Right cardiac atrium (tissue), 5 donors: ENCODE measurements at regions not wholly inside any gene's neighbourhood (a gene's known extent, or its start where the extent isn't known, plus 50 kb on each side); places are given as distances from the start of the nearest gene placed in this dataset.
A peak's percentile ranks its signal among the peaks of the same experiment; 100 is the strongest.

ENCODE experiments used
- ATAC-seq, 2 donors: fragments of 200-7000 bp; cut with Tn5 transposase; one replicate each; pipeline versions ENCODE4 v1.8.0 to v1.9.1; 2020; ENCODE audit warnings: moderate library complexity in 2 of 2, mild to moderate bottlenecking in 1 of 2
- DNase-seq, 3 donors: peaks; one replicate each; pipeline ENCODE4 v3.0.0-alpha.2; 2020
- H3K27ac ChIP-seq: one replicate; pipeline ENCODE4 v1.5.1; 2013; ENCODE audit warnings: mild to moderate bottlenecking, low read length, control low read depth, moderate library complexity
- H3K27me3 ChIP-seq: one replicate; pipeline ENCODE4 v1.6.1; 2013; ENCODE audit not compliant: control insufficient read depth, insufficient read depth
- H3K4me1 ChIP-seq: one replicate; pipeline ENCODE4 v1.6.1; 2013; ENCODE audit warnings: low read length; ENCODE audit not compliant: control insufficient read depth, insufficient read depth
- H3K4me3 ChIP-seq: one replicate; pipeline ENCODE4 v1.5.1; 2013; ENCODE audit warnings: low read length, control low read depth
- H3K9me3 ChIP-seq: one replicate; pipeline ENCODE4 v1.6.1; 2013; ENCODE audit warnings: low read length; ENCODE audit not compliant: control insufficient read depth
- WGBS: extraction: QIAGEN DNeasy Blood & Tissue Kit; methylation state at CpG from one replicate; pipeline ENCODE4 v1.1.7; 2013; 5-methylcytosine and 5-hydroxymethylcytosine counted together
- intact Hi-C, 4 donors: fragments of 100-400 bp; cut with DNase I; formaldehyde crosslinking; loops; one replicate each; pipeline versions ENCODE4 v1.11.0 to v1.14.0; 2022 to 2023
- donor health status: healthy with polysubstance abuse.
- donor health status: DM: no; HTN: yes; CAD: no.
- donor health status: DM: no; HTN: no; CAD: no.
- donor health status: DM: no; HTN: yes; CAD: no; lungs with severe emphysema.
- donor health status: DM: yes; HTN: yes; CAD: no.

- intact Hi-C loops = no loop called here
- Histone ChIP-seq H3K27ac (no peak overlapping the region), H3K4me1 (no peaks in the 10 kb centered on the region), H3K4me3 (no peak overlapping the region), H3K9me3 (no peaks in the 10 kb centered on the region), H3K27me3 (no peaks in the 10 kb centered on the region)
- 56% methylated on average over 6 of the region's 6 CpGs for WGBS
- DNase-seq = no peak
- peak in 1 of 2 donors; percentile 60 for ATAC-seq
Observed at GRCh38 chr13:30816736-30817135, 81.4 kb downstream of the ALOX5AP start.

- intact Hi-C loops = no loop called here
- ATAC-seq (peak; percentile 84 to 94), DNase-seq (peak in 2 of 3 donors; percentile 71 to 78)
- H3K27ac ChIP-seq = no peak overlapping the region
- no peak overlapping the region for H3K4me3 ChIP-seq
- no peaks in the 10 kb centered on the region for H3K9me3 ChIP-seq
- WGBS = 54% methylated on average over 10 of the region's 10 CpGs
- H3K27me3 ChIP-seq = no peaks in the 10 kb centered on the region
- no peaks in the 10 kb centered on the region for H3K4me1 ChIP-seq
Observed at GRCh38 chr13:30818323-30818960, 83.1 kb downstream of the ALOX5AP start.

GRCh38 chr13:30819136-30819888, 84.0 kb downstream of the ALOX5AP start:
- ATAC-seq (no peak), DNase-seq (no peak)
- Histone ChIP-seq H3K4me1 (no peaks in the 10 kb centered on the region), H3K27ac (no peak overlapping the region), H3K9me3 (no peaks in the 10 kb centered on the region), H3K27me3 (no peaks in the 10 kb centered on the region), H3K4me3 (no peak overlapping the region)
- 86% methylated on average over 7 of the region's 7 CpGs for WGBS
- intact Hi-C loops = no loop called here

- intact Hi-C loops = no loop called here
- Histone ChIP-seq H3K27me3 (no peaks in the 10 kb centered on the region), H3K9me3 (no peaks in the 10 kb centered on the region), H3K4me1 (no peaks in the 10 kb centered on the region), H3K27ac (no peak overlapping the region), H3K4me3 (no peak overlapping the region)
- ATAC-seq = no peak
- WGBS = 93% methylated on average over 2 of the region's 2 CpGs
- DNase-seq = no peak
Observed at GRCh38 chr13:30821421-30821820, 84.7 kb upstream of the MEDAG start.

- Histone ChIP-seq H3K4me3 (no peak overlapping the region), H3K4me1 (no peaks in the 10 kb centered on the region), H3K27me3 (no peaks in the 10 kb centered on the region), H3K9me3 (no peaks in the 10 kb centered on the region), H3K27ac (no peak overlapping the region)
- intact Hi-C loops = no loop called here
- no peak for DNase-seq
- ATAC-seq = no peak
- WGBS = 30% methylated on average over 10 of the region's 10 CpGs
Observed at GRCh38 chr13:30824651-30825050, 81.4 kb upstream of the MEDAG start.

GRCh38 chr13:30826911-30827577, 79.0 kb upstream of the MEDAG start:
- H3K4me1 ChIP-seq = no peaks in the 10 kb centered on the region
- H3K27me3 ChIP-seq = no peaks in the 10 kb centered on the region
- H3K27ac ChIP-seq = no peak overlapping the region
- H3K4me3 ChIP-seq = no peak overlapping the region
- DNase-seq (no peak), ATAC-seq (no peak)
- WGBS = 95% methylated on average over 15 of the region's 15 CpGs
- no peaks in the 10 kb centered on the region for H3K9me3 ChIP-seq
- intact Hi-C loops = no loop called here

- H3K4me3 ChIP-seq = no peak overlapping the region
- no peaks in the 10 kb centered on the region for H3K4me1 ChIP-seq
- no peak overlapping the region for H3K27ac ChIP-seq
- 99% methylated on average over 3 of the region's 3 CpGs for WGBS
- DNase-seq = no peak
- ATAC-seq = no peak
- intact Hi-C loops = no loop called here
- no peaks in the 10 kb centered on the region for H3K9me3 ChIP-seq
- no peaks in the 10 kb centered on the region for H3K27me3 ChIP-seq
Observed at GRCh38 chr13:30827578-30827925, 78.5 kb upstream of the MEDAG start.

- Histone ChIP-seq H3K27me3 (no peaks in the 10 kb centered on the region), H3K4me1 (no peaks in the 10 kb centered on the region), H3K9me3 (no peaks in the 10 kb centered on the region), H3K4me3 (no peak overlapping the region), H3K27ac (no peak overlapping the region)
- no peak for ATAC-seq
- DNase-seq = no peak
- intact Hi-C loops = no loop called here
- WGBS = 86% methylated on average over 2 of the region's 2 CpGs
Observed at GRCh38 chr13:30829145-30829832, 76.8 kb upstream of the MEDAG start.

- H3K4me1 ChIP-seq = no peaks in the 10 kb centered on the region
- no peak overlapping the region for H3K27ac ChIP-seq
- 81% methylated on average over 10 of the region's 10 CpGs for WGBS
- no peak for ATAC-seq
- intact Hi-C loops = no loop called here
- DNase-seq = no peak
- H3K4me3 ChIP-seq = no peak overlapping the region
- H3K9me3 ChIP-seq = no peaks in the 10 kb centered on the region
- no peaks in the 10 kb centered on the region for H3K27me3 ChIP-seq
Observed at GRCh38 chr13:30829833-30830637, 76.0 kb upstream of the MEDAG start.

GRCh38 chr13:30830638-30830965, 75.5 kb upstream of the MEDAG start:
- WGBS = 92% methylated on average over 1 of the region's 1 CpG
- Histone ChIP-seq H3K4me1 (no peaks in the 10 kb centered on the region), H3K27me3 (no peaks in the 10 kb centered on the region), H3K4me3 (no peak overlapping the region), H3K27ac (no peak overlapping the region), H3K9me3 (no peaks in the 10 kb centered on the region)
- intact Hi-C loops = no loop called here
- no peak for ATAC-seq
- DNase-seq = no peak
